TTC549 (cell line): ENCODE measurements at regions not wholly inside any gene's neighbourhood (a gene's known extent, or its start where the extent isn't known, plus 50 kb on each side); places are given as distances from the start of the nearest gene placed in this dataset.

Experiments
- FAIRE-seq: peaks from 2 replicates; lab custom pipeline; 2012; peaks lifted over from hg19 to GRCh38; lab: Jason Lieb, UNC

GRCh38 chr9:119114681-119115080 lies 254.6 kb downstream of the BRINP1 start:
- FAIRE-seq = no peak
